ENCODE measurements at regions not wholly inside any gene's neighbourhood (a gene's known extent, or its start where the extent isn't known, plus 50 kb on each side); places are given as distances from the start of the nearest gene placed in this dataset.

DNA sequence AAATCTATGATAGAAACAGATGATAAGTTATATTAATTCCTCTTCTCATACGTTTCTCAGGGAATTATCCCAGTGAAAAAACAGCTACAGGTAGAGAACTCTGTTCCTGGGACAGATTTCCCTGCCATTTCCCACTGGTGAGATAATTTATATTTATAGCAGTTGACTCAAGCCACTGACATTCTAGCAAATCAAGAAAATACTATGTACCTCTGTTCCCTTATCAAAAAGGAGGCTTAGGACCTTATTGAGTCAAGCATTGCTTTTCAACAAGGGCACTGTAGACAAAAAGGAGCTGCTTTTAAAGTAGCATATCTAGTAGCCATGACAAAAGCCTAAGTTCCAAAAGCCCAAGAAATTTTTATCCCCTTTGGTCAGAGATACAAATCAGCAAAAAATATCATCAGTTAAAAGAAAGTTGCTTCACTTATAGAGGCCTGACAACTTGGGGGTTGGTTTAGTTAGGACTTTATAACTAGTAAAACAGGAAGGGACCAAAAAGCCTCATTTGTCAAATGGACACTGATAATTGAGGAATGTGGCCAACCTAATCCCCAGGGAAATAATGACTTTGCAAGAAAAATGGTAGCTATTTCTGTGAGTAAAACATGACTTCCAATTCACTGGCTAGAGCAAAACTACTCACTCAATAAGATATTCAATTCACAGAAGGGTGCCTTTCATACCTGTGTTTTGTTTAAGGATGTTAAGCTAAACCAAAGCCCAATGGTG, 652.5 kb downstream of the SLITRK1 start:
- TF ChIP-seq, protein P1, sequence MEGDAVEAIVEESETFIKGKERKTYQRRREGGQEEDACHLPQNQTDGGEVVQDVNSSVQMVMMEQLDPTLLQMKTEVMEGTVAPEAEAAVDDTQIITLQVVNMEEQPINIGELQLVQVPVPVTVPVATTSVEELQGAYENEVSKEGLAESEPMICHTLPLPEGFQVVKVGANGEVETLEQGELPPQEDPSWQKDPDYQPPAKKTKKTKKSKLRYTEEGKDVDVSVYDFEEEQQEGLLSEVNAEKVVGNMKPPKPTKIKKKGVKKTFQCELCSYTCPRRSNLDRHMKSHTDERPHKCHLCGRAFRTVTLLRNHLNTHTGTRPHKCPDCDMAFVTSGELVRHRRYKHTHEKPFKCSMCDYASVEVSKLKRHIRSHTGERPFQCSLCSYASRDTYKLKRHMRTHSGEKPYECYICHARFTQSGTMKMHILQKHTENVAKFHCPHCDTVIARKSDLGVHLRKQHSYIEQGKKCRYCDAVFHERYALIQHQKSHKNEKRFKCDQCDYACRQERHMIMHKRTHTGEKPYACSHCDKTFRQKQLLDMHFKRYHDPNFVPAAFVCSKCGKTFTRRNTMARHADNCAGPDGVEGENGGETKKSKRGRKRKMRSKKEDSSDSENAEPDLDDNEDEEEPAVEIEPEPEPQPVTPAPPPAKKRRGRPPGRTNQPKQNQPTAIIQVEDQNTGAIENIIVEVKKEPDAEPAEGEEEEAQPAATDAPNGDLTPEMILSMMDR (IDR thresholded peaks at IDR 0.05; ENCODE audit: insufficient read depth, low read length): no peak
- TF ChIP-seq, protein P2, sequence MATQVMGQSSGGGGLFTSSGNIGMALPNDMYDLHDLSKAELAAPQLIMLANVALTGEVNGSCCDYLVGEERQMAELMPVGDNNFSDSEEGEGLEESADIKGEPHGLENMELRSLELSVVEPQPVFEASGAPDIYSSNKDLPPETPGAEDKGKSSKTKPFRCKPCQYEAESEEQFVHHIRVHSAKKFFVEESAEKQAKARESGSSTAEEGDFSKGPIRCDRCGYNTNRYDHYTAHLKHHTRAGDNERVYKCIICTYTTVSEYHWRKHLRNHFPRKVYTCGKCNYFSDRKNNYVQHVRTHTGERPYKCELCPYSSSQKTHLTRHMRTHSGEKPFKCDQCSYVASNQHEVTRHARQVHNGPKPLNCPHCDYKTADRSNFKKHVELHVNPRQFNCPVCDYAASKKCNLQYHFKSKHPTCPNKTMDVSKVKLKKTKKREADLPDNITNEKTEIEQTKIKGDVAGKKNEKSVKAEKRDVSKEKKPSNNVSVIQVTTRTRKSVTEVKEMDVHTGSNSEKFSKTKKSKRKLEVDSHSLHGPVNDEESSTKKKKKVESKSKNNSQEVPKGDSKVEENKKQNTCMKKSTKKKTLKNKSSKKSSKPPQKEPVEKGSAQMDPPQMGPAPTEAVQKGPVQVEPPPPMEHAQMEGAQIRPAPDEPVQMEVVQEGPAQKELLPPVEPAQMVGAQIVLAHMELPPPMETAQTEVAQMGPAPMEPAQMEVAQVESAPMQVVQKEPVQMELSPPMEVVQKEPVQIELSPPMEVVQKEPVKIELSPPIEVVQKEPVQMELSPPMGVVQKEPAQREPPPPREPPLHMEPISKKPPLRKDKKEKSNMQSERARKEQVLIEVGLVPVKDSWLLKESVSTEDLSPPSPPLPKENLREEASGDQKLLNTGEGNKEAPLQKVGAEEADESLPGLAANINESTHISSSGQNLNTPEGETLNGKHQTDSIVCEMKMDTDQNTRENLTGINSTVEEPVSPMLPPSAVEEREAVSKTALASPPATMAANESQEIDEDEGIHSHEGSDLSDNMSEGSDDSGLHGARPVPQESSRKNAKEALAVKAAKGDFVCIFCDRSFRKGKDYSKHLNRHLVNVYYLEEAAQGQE (IDR thresholded peaks at IDR 0.05; ENCODE audit: insufficient replicate concordance, low read depth): no peak
- no peak for TF ChIP-seq POLR2AphosphoS5 (IDR thresholded peaks at IDR 0.05; ENCODE audit: low read depth)
- TF ChIP-seq GABPA (IDR thresholded peaks at IDR 0.05; ENCODE audit: low read depth): no peak
- TF ChIP-seq SPI1 (IDR thresholded peaks at IDR 0.05; ENCODE audit: borderline replicate concordance, low read depth): no peak

All from HL-60 (cell line).